ENCODE measurements at regions not wholly inside any gene's neighbourhood (a gene's known extent, or its start where the extent isn't known, plus 50 kb on each side); places are given as distances from the start of the nearest gene placed in this dataset.

DNA sequence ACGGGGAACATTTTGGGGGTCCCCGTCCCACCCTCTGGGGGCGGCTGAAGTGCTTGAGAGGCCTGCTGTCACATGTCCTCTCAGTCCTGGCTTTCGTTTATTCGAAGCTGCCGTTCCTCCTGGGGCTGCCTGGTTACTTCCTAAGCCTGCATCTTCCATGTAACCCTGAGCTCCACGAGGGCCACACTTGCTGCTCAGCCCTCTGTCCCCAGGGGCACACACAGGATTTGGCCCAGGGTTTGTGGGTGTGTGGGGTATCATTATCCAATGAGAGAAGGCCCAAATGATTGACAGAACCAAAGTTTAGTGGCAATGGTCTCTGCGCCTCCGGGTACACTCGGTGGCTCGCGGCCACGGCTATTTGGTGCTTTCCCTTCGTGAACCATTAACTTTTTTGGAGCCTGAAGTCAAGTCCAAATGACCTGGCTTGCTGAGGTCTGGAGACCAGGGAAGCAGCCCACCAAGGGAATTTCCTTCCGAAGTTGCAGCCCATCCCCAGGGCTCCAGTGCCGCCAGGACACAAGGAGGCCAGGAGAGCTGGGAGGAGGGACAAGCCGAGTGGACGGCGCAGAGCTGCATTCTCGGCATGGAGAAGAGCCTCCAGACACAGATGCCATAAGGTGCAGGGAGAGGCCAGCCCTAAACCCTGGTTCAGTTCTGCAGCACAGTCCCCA, 131.4 kb upstream of the FOXF1 start:
- Histone ChIP-seq H3K27me3 (replicated peaks; ENCODE audit: control insufficient read depth, insufficient read depth, low read length) (no peaks in the 10 kb centered on the region; the same call in 1 of the 2 replicates), H3K4me3 (replicated peaks; ENCODE audit: low read depth, low read length) (no peak overlapping the region), H3K36me3 (ENCODE audit: control insufficient read depth, insufficient read depth, low read length) (no peaks in the 10 kb centered on the region)
- DNase-seq (ENCODE audit: extremely low read depth, insufficient read length): no peak
- TF ChIP-seq, protein P1, sequence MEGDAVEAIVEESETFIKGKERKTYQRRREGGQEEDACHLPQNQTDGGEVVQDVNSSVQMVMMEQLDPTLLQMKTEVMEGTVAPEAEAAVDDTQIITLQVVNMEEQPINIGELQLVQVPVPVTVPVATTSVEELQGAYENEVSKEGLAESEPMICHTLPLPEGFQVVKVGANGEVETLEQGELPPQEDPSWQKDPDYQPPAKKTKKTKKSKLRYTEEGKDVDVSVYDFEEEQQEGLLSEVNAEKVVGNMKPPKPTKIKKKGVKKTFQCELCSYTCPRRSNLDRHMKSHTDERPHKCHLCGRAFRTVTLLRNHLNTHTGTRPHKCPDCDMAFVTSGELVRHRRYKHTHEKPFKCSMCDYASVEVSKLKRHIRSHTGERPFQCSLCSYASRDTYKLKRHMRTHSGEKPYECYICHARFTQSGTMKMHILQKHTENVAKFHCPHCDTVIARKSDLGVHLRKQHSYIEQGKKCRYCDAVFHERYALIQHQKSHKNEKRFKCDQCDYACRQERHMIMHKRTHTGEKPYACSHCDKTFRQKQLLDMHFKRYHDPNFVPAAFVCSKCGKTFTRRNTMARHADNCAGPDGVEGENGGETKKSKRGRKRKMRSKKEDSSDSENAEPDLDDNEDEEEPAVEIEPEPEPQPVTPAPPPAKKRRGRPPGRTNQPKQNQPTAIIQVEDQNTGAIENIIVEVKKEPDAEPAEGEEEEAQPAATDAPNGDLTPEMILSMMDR (IDR thresholded peaks at IDR 0.05; ENCODE audit: insufficient read depth, low read length, poor library complexity, severe bottlenecking): no peak

GRCh38 chr16:86379505-86379846, 130.9 kb upstream of the FOXF1 start:
- H3K4me3 ChIP-seq (replicated peaks; ENCODE audit: low read depth, low read length): no peak overlapping the region
- H3K27me3 ChIP-seq (replicated peaks; ENCODE audit: control insufficient read depth, insufficient read depth, low read length): no peaks in the 10 kb centered on the region; the same call in 1 of the 2 replicates
- H3K36me3 ChIP-seq (ENCODE audit: control insufficient read depth, insufficient read depth, low read length): no peaks in the 10 kb centered on the region
- TF ChIP-seq, protein P1 (IDR thresholded peaks at IDR 0.05; ENCODE audit: insufficient read depth, low read length, poor library complexity, severe bottlenecking): no peak
- no peak for DNase-seq (ENCODE audit: extremely low read depth, insufficient read length)

DNA sequence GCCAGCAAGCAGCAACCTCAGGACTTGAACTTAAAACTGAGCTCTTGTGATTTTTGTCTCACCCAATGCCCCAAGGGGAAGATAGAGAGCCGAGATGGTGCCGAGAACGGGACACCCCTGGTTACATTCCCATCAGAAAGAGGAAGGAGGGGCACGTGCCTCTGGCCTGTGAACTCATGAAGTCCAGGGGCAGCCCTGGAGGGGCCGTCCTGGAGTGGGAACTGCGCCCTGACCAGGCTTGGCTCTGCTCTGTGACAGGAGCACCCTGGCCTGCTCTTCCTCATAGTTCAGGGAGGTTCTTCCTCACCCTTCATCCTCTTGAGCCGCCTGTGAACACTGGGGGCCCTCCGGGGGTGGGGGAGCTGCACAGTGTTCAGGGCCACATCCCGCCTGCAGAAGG, 130.3 kb upstream of the FOXF1 start:
- no peak for DNase-seq (ENCODE audit: extremely low read depth, insufficient read length)
- H3K4me3 ChIP-seq (replicated peaks; ENCODE audit: low read depth, low read length): no peak overlapping the region
- TF ChIP-seq, protein P1 (IDR thresholded peaks at IDR 0.05; ENCODE audit: insufficient read depth, low read length, poor library complexity, severe bottlenecking): no peak
- H3K27me3 ChIP-seq (replicated peaks; ENCODE audit: control insufficient read depth, insufficient read depth, low read length): no peaks in the 10 kb centered on the region; the same call in 1 of the 2 replicates
- H3K36me3 ChIP-seq (ENCODE audit: control insufficient read depth, insufficient read depth, low read length): no peaks in the 10 kb centered on the region

DNA sequence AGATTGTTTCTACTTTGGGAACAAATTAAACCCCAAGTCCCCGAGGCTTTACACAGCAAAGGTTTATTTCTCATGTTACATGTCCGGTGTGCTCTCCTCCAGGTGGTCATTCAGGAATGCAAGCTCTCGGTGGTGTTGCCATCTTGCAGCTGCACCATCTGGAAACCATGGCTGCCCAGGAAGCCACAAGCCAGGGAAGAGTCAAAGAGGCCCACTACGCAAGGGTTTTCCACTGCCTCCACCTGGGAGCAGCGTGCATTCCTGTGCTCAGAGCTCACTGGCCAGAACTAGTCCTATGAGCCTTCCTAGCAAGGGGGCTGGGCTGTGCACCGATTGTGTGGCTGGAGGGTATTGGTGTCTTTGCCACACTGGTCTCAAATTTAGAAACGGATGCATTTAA, 128.8 kb upstream of the FOXF1 start:
- TF ChIP-seq, protein P1 (IDR thresholded peaks at IDR 0.05; ENCODE audit: insufficient read depth, low read length, poor library complexity, severe bottlenecking): no peak
- DNase-seq (ENCODE audit: extremely low read depth, insufficient read length): no peak
- Histone ChIP-seq H3K4me3 (replicated peaks; ENCODE audit: low read depth, low read length) (no peak overlapping the region), H3K36me3 (ENCODE audit: control insufficient read depth, insufficient read depth, low read length) (no peaks in the 10 kb centered on the region), H3K27me3 (replicated peaks; ENCODE audit: control insufficient read depth, insufficient read depth, low read length) (no peaks in the 10 kb centered on the region; the same call in 1 of the 2 replicates)

GRCh38 chr16:86382067-86382773, 128.1 kb upstream of the FOXF1 start:
- Histone ChIP-seq H3K36me3 (ENCODE audit: control insufficient read depth, insufficient read depth, low read length) (no peaks in the 10 kb centered on the region), H3K27me3 (replicated peaks; ENCODE audit: control insufficient read depth, insufficient read depth, low read length) (no peaks in the 10 kb centered on the region; the same call in 1 of the 2 replicates), H3K4me3 (replicated peaks; ENCODE audit: low read depth, low read length) (no peak overlapping the region)
- DNase-seq (ENCODE audit: extremely low read depth, insufficient read length): no peak
- TF ChIP-seq, protein P1 (IDR thresholded peaks at IDR 0.05; ENCODE audit: insufficient read depth, low read length, poor library complexity, severe bottlenecking): no peak

All from GM06990 (cell line).